WERI-Rb-1 (cell line): ENCODE measurements at regions not wholly inside any gene's neighbourhood (a gene's known extent, or its start where the extent isn't known, plus 50 kb on each side); places are given as distances from the start of the nearest gene placed in this dataset.

Source experiments
- DNase-seq: peaks from one replicate; pipeline ENCODE4 v3.0.0-alpha.2; 2020
- H3K27ac ChIP-seq: fragments of 250-450 bp; sonication (Bioruptor Pico); 2 replicates; pipeline ENCODE4 v1.5.1; 2020; ENCODE audit warnings: mild to moderate bottlenecking, moderate library complexity
- H3K27me3 ChIP-seq: fragments of 250-450 bp; sonication (Bioruptor Pico); 2 replicates; pipeline ENCODE4 v1.5.1; 2021; ENCODE audit warnings: mild to moderate bottlenecking, low read depth, moderate library complexity; ENCODE audit not compliant: insufficient read depth, severe bottlenecking
- H3K36me3 ChIP-seq: fragments of 250-450 bp; sonication (Bioruptor Pico); 2 replicates; pipeline ENCODE4 v1.5.1; 2020; ENCODE audit warnings: mild to moderate bottlenecking, moderate library complexity
- H3K4me3 ChIP-seq: 2 replicates; pipeline ENCODE4 v1.5.1; 2011; ENCODE audit warnings: low read depth, mild to moderate bottlenecking, control low read depth, low read length
- H3K9me3 ChIP-seq: fragments of 250-450 bp; sonication (Bioruptor Pico); 2 replicates; pipeline ENCODE4 v1.5.1; 2021; ENCODE audit warnings: mild to moderate bottlenecking, moderate library complexity; ENCODE audit not compliant: severe bottlenecking
- CTCF ChIP-seq: IDR thresholded peaks from 2 replicates; pipeline ENCODE4 v1.5.1; 2011; ENCODE audit warnings: low read depth, mild to moderate bottlenecking, control low read depth, inconsistent platforms, low read length

DNA sequence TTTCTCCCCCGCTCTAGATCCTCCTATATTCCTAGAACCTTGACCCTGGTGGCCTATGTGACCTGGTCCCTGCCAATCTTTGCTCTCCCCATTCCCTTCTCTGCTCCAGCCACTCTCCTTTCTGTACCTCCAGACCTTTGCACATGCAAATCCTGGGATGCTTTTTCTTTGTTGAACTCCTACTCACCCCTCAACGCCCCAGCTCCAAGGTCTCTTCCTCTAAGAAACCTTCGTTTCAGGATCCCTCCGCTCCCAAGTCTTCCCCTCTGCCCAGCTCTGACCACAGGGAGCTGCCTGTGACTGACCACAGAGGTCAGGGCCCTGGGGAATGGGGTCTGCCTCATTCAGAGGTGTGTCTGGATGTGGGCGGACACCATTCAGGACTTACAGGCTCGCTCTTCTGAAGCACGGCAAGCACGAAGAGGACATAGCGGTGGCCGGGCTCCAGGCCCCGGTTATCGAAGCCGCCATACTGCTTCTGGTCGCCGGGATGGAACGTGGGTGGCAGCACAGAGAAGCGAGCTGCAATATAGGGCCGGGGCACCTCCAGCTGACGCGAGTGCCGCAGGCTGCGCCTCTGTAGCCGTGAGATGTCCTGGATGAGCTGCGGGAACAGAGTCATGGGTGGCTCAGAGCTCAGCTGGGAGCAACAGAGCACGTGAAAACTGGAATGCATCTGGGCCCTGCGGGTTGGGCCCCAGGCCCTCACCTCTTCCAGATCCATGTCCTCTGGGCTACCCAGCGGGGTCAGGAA lies 120.9 kb downstream of the PTPRS start:
- TF ChIP-seq CTCF = no peak
- Histone ChIP-seq H3K9me3 (no peaks in the 10 kb centered on the region), H3K4me3 (no peak overlapping the region), H3K27me3 (no peaks in the 10 kb centered on the region), H3K36me3 (peaks cover 76% of the 10 kb centered on the region), H3K27ac (no peak overlapping the region)
- DNase-seq = no peak

- TF ChIP-seq CTCF = no peak
- Histone ChIP-seq H3K36me3 (peaks cover 80% of the 10 kb centered on the region), H3K27ac (no peak overlapping the region), H3K27me3 (no peaks in the 10 kb centered on the region), H3K4me3 (no peak overlapping the region), H3K9me3 (no peaks in the 10 kb centered on the region)
- DNase-seq = no peak
Measured at GRCh38 chr19:5218963-5219530, 121.6 kb downstream of the PTPRS start.

GRCh38 chr19:5218255-5218855 lies 122.3 kb downstream of the PTPRS start:
- Histone ChIP-seq H3K27ac (no peak overlapping the region), H3K4me3 (no peak overlapping the region), H3K27me3 (no peaks in the 10 kb centered on the region), H3K36me3 (peaks cover 87% of the 10 kb centered on the region), H3K9me3 (no peaks in the 10 kb centered on the region)
- no peak for TF ChIP-seq CTCF
- no peak for DNase-seq

- no peaks in the 10 kb centered on the region for H3K27me3 ChIP-seq
- no peak overlapping the region for H3K4me3 ChIP-seq
- peaks cover 94% of the 10 kb centered on the region for H3K36me3 ChIP-seq
- TF ChIP-seq CTCF = no peak
- H3K9me3 ChIP-seq = no peaks in the 10 kb centered on the region
- H3K27ac ChIP-seq = no peak overlapping the region
- DNase-seq = no peak
Measured at GRCh38 chr19:5217171-5217570, 123.4 kb downstream of the PTPRS start.

DNA sequence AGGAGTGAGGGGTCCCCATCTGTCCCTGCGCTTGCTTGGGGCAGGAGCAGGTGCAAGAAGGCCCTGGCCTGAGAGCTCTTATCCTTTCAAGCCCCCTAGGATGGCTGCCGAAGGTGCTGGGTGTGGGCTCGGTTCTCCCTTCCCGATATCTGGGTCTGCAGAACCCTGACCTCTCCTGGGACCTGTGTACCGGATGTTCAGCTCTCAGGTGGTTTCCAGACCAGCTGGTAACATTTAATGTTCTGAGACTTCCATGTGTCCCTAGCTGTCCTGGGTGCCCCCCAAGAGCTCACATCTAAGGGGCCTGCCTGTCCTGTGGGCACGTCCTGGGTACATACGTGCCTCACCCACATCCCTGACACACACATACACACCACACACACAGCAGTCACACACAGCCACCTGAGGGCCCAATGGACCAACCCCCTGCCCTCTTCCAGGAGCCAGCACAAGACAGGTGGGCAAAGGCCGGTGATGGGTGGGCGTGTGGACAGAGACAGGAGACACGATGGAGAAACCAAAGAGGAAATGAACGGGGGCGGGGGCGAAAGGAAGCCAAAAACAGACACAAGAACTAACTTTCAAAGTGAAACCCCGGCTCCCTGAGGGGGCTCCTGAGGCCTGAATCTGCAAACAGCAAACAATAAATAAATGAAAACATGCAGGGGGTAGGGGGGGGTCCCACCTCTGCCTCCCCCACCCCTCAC lies 124.3 kb downstream of the PTPRS start:
- H3K27ac ChIP-seq = no peak overlapping the region
- peaks cover 94% of the 10 kb centered on the region for H3K36me3 ChIP-seq
- H3K9me3 ChIP-seq = no peaks in the 10 kb centered on the region
- H3K4me3 ChIP-seq = no peak overlapping the region
- no peaks in the 10 kb centered on the region for H3K27me3 ChIP-seq
- no peak for TF ChIP-seq CTCF
- DNase-seq = no peak
